ENCODE measurements at regions not wholly inside any gene's neighbourhood (a gene's known extent, or its start where the extent isn't known, plus 50 kb on each side); places are given as distances from the start of the nearest gene placed in this dataset.

- no peak overlapping the region for H3K4me3 ChIP-seq (ENCODE audit: low read depth, low read length, poor library complexity, severe bottlenecking)
- no peaks in the 10 kb centered on the region for H3K36me3 ChIP-seq (ENCODE audit: insufficient read depth, low read length)
- no peaks in the 10 kb centered on the region for H3K4me1 ChIP-seq (ENCODE audit: insufficient read depth, low read length, poor library complexity, severe bottlenecking)
- no TSS peak for BruUV-seq (replicated peaks)
- H2AFZ ChIP-seq (ENCODE audit: low read length): no peak overlapping the region
- H4K20me1 ChIP-seq (ENCODE audit: insufficient read depth, low read length): no peaks in the 10 kb centered on the region
- H3K27ac ChIP-seq (ENCODE audit: low read depth, low read length, poor library complexity, severe bottlenecking): no peak overlapping the region
- intact Hi-C loops (cut with micrococcal nuclease; ENCODE audit: unreplicated experiment): no loop called here
- no peak overlapping the region for H3K4me2 ChIP-seq (ENCODE audit: low read length)
- H3K79me2 ChIP-seq (ENCODE audit: insufficient read depth, low read depth, low read length): no peaks in the 10 kb centered on the region
- DNase-seq (ENCODE audit: low spot score): no peak
- ChIA-PET POLR2A (no interaction called here), CTCF (ENCODE audit: unreplicated experiment) (no interaction called here)
- H3K9me3 ChIP-seq (ENCODE audit: low read length): no peaks in the 10 kb centered on the region
- no peaks in the 10 kb centered on the region for H3K9me2 ChIP-seq (ENCODE audit: insufficient read depth, low read length)
- no peak for TF ChIP-seq CTCF (conservative IDR thresholded peaks at IDR 0.05; ENCODE audit: low read length)
These were observed 356.3 kb upstream of the PKDCC start for GRCh38 chr2:41691561-41691960.

DNA sequence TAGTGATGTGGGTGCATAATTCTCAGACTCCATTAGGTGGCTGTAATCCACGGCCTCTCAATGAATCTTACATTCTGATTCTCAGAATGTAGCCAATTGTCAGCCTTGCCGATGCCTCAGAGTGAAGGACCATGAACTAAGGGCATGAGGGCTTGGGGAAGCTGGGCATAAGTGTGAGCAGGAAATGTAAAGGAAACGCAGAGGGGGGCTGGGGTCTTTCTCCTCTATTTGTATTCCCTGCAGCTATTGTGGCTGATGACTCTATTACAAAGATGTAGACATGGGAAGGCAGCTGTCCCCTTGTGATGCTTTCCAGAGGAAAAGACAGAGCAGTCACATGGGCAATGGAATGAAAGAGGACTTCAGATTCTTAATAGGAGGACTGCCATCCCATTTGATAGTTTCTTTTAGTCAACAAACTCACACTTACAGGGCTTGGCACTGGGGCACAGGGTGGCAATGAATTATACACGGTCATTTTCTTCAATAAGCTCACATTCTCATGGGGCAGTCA, 353.2 kb upstream of the PKDCC start:
- Histone ChIP-seq H3K4me3 (ENCODE audit: low read depth, low read length, poor library complexity, severe bottlenecking) (no peak overlapping the region), H4K20me1 (ENCODE audit: insufficient read depth, low read length) (no peaks in the 10 kb centered on the region), H3K9me2 (ENCODE audit: insufficient read depth, low read length) (no peaks in the 10 kb centered on the region), H3K9me3 (ENCODE audit: low read length) (no peaks in the 10 kb centered on the region), H3K4me1 (ENCODE audit: insufficient read depth, low read length, poor library complexity, severe bottlenecking) (no peaks in the 10 kb centered on the region), H3K79me2 (ENCODE audit: insufficient read depth, low read depth, low read length) (no peaks in the 10 kb centered on the region), H2AFZ (ENCODE audit: low read length) (no peak overlapping the region), H3K27ac (ENCODE audit: low read depth, low read length, poor library complexity, severe bottlenecking) (no peak overlapping the region), H3K36me3 (ENCODE audit: insufficient read depth, low read length) (no peaks in the 10 kb centered on the region), H3K4me2 (ENCODE audit: low read length) (no peak overlapping the region)
- no TSS peak for BruUV-seq (replicated peaks)
- TF ChIP-seq EZH2phosphoT487 (IDR thresholded peaks at IDR 0.05; ENCODE audit: borderline replicate concordance, low read depth, low read length): no peak
- no peak for TF ChIP-seq CTCF (conservative IDR thresholded peaks at IDR 0.05; ENCODE audit: low read length)
- no peak for DNase-seq (ENCODE audit: low spot score)
- ChIA-PET CTCF (ENCODE audit: unreplicated experiment) (no interaction called here), POLR2A (no interaction called here)
- intact Hi-C loops (cut with micrococcal nuclease; ENCODE audit: unreplicated experiment): no loop called here

- no peak overlapping the region for H3K4me3 ChIP-seq (ENCODE audit: low read depth, low read length, poor library complexity, severe bottlenecking)
- H3K9me3 ChIP-seq (ENCODE audit: low read length): no peaks in the 10 kb centered on the region
- H4K20me1 ChIP-seq (ENCODE audit: insufficient read depth, low read length): no peaks in the 10 kb centered on the region
- ChIA-PET CTCF (ENCODE audit: unreplicated experiment) (no interaction called here), POLR2A (interaction anchor here (0.6 kb wide), 1 partner anchor 221 kb away, joined by 3 read pairs; no protein-coding TSS in a partner anchor)
- H3K9me2 ChIP-seq (ENCODE audit: insufficient read depth, low read length): no peaks in the 10 kb centered on the region
- no peak overlapping the region for H2AFZ ChIP-seq (ENCODE audit: low read length)
- no peak overlapping the region for H3K4me2 ChIP-seq (ENCODE audit: low read length)
- no peak for DNase-seq (ENCODE audit: low spot score)
- intact Hi-C loops (cut with micrococcal nuclease; ENCODE audit: unreplicated experiment): no loop called here
- H3K27ac ChIP-seq (ENCODE audit: low read depth, low read length, poor library complexity, severe bottlenecking): no peak overlapping the region
- TF ChIP-seq CTCF (conservative IDR thresholded peaks at IDR 0.05; ENCODE audit: low read length) (no peak), EZH2phosphoT487 (IDR thresholded peaks at IDR 0.05; ENCODE audit: borderline replicate concordance, low read depth, low read length) (no peak)
- no peaks in the 10 kb centered on the region for H3K79me2 ChIP-seq (ENCODE audit: insufficient read depth, low read depth, low read length)
- no TSS peak for BruUV-seq (replicated peaks)
- no peaks in the 10 kb centered on the region for H3K36me3 ChIP-seq (ENCODE audit: insufficient read depth, low read length)
- H3K4me1 ChIP-seq (ENCODE audit: insufficient read depth, low read length, poor library complexity, severe bottlenecking): no peaks in the 10 kb centered on the region
These were observed 352.4 kb upstream of the PKDCC start for GRCh38 chr2:41695198-41696113.
